ENCODE measurements at regions not wholly inside any gene's neighbourhood (a gene's known extent, or its start where the extent isn't known, plus 50 kb on each side); places are given as distances from the start of the nearest gene placed in this dataset.
"Not testable (repeated sequence)": the region's sequence is repeated elsewhere in the genome, so short reads cannot be mapped to it uniquely, and the experiment has no call there.

DNA sequence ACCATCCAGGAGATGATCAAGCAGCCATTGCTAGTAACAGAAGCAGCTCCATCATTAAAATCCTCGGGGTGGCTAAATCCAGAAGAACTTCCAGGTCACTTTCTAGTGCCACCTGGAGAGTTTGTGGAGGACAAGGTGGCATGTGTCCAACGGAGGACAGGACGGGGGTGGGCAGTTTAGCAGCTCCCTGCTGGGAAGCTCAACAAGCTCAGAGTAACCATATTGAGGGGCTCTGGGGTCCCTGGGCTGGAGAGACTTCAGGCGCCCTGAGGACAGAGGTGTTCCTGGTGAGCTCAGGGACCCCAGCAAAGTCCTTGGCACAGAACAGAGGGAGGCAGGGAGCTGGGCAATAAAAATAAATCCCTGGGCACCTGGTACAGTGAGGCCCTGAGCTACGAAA lies 140.0 kb upstream of the FHL2 start:
- TF ChIP-seq, protein P1, sequence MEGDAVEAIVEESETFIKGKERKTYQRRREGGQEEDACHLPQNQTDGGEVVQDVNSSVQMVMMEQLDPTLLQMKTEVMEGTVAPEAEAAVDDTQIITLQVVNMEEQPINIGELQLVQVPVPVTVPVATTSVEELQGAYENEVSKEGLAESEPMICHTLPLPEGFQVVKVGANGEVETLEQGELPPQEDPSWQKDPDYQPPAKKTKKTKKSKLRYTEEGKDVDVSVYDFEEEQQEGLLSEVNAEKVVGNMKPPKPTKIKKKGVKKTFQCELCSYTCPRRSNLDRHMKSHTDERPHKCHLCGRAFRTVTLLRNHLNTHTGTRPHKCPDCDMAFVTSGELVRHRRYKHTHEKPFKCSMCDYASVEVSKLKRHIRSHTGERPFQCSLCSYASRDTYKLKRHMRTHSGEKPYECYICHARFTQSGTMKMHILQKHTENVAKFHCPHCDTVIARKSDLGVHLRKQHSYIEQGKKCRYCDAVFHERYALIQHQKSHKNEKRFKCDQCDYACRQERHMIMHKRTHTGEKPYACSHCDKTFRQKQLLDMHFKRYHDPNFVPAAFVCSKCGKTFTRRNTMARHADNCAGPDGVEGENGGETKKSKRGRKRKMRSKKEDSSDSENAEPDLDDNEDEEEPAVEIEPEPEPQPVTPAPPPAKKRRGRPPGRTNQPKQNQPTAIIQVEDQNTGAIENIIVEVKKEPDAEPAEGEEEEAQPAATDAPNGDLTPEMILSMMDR (IDR thresholded peaks at IDR 0.05; ENCODE audit: control insufficient read depth, insufficient read depth, low read depth, low read length, missing control alignments), result no peak
- DNase-seq (ENCODE audit: low read depth), result no peak
- no peak overlapping the region for H3K4me3 ChIP-seq (ENCODE audit: control insufficient read depth, low read depth, low read length)

DNA sequence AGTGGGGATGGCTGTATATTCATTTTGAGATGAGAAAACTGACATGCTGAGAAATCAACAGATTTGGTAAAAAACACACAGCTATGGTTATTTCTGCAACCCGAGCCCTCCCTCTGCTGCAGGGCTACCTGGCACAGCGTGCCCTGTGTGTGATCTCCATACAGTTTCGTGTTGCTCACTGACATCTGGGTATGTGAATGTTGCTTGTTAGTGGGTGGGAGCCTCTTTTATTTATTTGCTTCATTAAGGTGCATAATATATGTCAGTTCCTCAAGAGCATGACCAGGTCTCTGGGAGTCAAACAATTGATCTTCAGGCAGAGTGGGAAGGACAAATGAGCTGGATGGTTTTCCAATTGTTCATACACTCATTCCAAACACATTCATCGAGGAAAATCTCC lies 139.1 kb upstream of the FHL2 start:
- TF ChIP-seq, protein P1 (IDR thresholded peaks at IDR 0.05; ENCODE audit: control insufficient read depth, insufficient read depth, low read depth, low read length, missing control alignments), result no peak
- no peak overlapping the region for H3K4me3 ChIP-seq (ENCODE audit: control insufficient read depth, low read depth, low read length)
- DNase-seq (ENCODE audit: low read depth), result no peak

DNA sequence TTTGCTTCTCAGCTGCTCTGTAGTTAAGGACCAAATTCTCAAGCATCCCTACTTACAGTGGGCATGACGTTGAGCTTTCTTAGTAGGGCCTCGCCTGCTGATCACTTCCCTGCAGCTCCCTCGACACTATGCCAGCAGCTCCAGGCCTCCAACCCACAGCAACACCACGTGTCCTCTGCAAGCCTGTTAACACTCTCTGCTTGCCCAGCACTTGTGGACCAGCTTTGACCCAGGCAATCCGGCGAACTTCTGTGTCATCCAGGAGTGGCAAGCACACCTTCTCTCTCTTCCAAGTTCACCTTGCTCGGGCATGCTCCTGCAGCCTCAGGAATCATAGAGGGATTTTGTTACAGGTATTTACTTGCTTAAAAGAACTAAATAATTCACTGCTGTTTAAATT lies 138.6 kb upstream of the FHL2 start:
- no peak for DNase-seq (ENCODE audit: low read depth)
- TF ChIP-seq, protein P1 (IDR thresholded peaks at IDR 0.05; ENCODE audit: control insufficient read depth, insufficient read depth, low read depth, low read length, missing control alignments), result no peak
- H3K4me3 ChIP-seq (ENCODE audit: control insufficient read depth, low read depth, low read length), result no peak overlapping the region

DNA sequence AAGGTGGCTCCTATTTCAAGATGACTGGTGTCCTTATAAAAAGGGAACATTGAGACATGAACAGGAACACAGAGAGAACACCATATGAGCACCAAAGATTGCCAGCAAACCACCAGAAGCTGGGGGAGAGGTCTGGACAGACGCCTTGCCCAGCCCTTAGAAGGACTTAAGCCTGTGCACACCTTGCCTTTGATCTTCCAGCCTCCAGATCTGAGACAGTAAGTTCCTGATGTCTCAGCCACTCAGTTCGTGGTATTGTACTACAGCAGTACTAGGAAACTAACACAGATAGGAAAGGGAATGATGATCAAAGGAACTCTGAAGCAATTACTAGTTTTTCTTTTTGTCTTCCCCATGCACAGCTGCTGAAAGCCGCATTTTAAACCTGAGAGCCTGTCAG lies 137.3 kb upstream of the FHL2 start:
- no peak for DNase-seq (ENCODE audit: low read depth)
- TF ChIP-seq, protein P1 (IDR thresholded peaks at IDR 0.05; ENCODE audit: control insufficient read depth, insufficient read depth, low read depth, low read length, missing control alignments), result no peak
- H3K4me3 ChIP-seq (ENCODE audit: control insufficient read depth, low read depth, low read length), result no peak overlapping the region

DNA sequence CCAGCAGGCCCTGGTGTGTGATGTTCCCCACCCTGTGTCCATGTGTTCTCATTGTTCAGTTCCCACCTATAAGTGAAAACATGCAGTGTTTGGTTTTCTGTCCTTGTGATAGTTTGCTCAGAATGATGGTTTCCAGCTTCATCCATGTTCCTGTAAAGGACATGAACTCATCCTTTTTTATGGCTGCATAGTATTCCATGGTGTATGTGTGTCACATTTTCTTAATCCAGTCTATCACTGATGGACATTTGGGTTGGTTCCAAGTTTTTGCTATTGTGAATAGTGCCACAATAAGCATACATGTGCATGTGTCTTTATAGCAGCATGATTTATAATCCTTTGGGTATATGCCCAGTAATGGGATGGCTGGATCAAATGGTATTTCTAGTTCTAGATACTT lies 130.4 kb upstream of the FHL2 start:
- not testable (repeated sequence) for H3K4me3 ChIP-seq (ENCODE audit: control insufficient read depth, low read depth, low read length); DNase-seq (ENCODE audit: low read depth)

DNA sequence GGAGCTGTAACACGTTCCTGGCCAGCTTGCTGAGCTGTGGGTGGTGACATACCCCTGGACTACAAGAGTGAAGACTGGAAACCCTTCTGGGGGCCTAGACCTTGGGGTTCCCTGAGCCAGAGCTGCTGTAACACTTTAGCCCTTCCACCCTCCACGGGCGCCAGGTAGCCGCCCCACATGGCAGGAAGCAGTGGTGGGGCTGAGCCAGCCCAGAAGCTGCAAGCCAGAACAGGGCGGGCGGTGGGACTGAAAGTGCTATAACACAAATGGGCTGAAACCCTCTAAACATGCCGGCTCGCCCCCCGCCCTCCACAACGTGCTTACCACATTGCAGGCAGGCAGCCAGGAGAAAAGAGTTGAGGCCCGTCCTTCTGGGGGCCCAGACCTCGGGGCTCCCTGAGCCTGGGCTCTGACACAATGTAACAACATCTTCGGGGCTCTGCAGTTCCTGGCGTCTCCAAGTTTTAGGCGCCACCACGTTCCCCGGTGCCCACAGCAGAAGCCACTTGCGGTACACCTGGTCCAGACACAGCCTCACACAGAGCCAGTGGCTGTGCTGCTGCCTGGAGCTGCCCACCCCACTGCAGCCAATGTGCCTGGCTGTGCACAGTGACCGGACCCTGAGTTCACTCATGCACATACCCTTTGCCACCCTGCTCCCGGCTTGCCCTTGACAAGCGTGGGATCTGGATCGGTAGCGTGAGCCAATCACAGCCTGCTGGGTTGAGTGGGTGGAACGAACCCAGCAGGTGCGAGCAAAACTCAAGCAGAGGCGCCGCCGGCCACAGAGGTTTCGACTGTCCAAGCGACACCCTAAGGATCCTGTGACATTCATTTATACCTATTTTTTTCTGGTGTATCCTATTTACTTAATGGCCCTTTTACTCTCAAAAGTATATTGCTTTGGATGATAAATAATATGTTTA lies 127.4 kb upstream of the FHL2 start:
- H3K4me3 ChIP-seq (ENCODE audit: control insufficient read depth, low read depth, low read length), result no peak overlapping the region
- DNase-seq (ENCODE audit: low read depth), result no peak
- TF ChIP-seq, protein P1 (IDR thresholded peaks at IDR 0.05; ENCODE audit: control insufficient read depth, insufficient read depth, low read depth, low read length, missing control alignments), result no peak

DNA sequence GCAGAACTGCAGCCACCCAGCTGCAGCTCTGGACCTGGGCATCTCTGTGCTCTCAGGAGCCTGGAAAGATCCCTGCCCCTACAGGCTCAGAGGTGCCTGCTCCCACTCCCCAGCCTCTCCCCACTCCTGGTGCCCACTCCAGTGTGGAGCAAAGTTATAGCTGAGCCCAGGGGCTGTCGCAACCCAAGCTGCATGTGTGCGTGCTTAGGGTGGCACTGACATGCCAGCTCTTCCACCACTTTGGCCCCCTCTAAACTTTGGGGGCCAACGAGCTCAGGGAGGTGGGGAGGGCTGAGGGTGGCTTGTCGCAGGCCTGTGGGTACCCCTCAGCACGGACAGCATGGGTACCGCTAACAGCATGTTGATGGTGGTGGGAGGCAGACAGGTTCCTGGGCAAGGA lies 126.3 kb upstream of the FHL2 start:
- no peak for DNase-seq (ENCODE audit: low read depth)
- no peak overlapping the region for H3K4me3 ChIP-seq (ENCODE audit: control insufficient read depth, low read depth, low read length)
- TF ChIP-seq, protein P1 (IDR thresholded peaks at IDR 0.05; ENCODE audit: control insufficient read depth, insufficient read depth, low read depth, low read length, missing control alignments), result no peak
